ENCODE measurements at regions not wholly inside any gene's neighbourhood (a gene's known extent, or its start where the extent isn't known, plus 50 kb on each side); places are given as distances from the start of the nearest gene placed in this dataset.

- no peak for TF ChIP-seq CTCF (IDR thresholded peaks at IDR 0.05; ENCODE audit: low read depth, low read length, missing control alignments)
- no peaks in the 10 kb centered on the region for H3K36me3 ChIP-seq (replicated peaks)
- H3K27me3 ChIP-seq (replicated peaks): no peaks in the 10 kb centered on the region
- no peak overlapping the region for H3K4me3 ChIP-seq (ENCODE audit: low read depth, low read length)
- H3K27ac ChIP-seq: no peak overlapping the region
- in situ Hi-C loops (cut with HindIII; ENCODE audit: low pct_ligation_motif_present, low sequenced_read_pairs): no loop called here
- no peak for DNase-seq
Observed at GRCh38 chr5:143566139-143566538, 162.7 kb upstream of the NR3C1 start.

GRCh38 chr5:143564417-143564816 is 160.9 kb upstream of the NR3C1 start:
- Histone ChIP-seq H3K27ac (no peak overlapping the region), H3K36me3 (replicated peaks) (no peaks in the 10 kb centered on the region), H3K27me3 (replicated peaks) (no peaks in the 10 kb centered on the region), H3K4me3 (ENCODE audit: low read depth, low read length) (no peak overlapping the region)
- no peak for DNase-seq
- no peak for TF ChIP-seq CTCF (IDR thresholded peaks at IDR 0.05; ENCODE audit: low read depth, low read length, missing control alignments)
- in situ Hi-C loops (cut with HindIII; ENCODE audit: low pct_ligation_motif_present, low sequenced_read_pairs): no loop called here

- peak overlapping the region; percentile 15 for H3K27ac ChIP-seq
- no peaks in the 10 kb centered on the region for H3K27me3 ChIP-seq (replicated peaks)
- in situ Hi-C loops (cut with HindIII; ENCODE audit: low pct_ligation_motif_present, low sequenced_read_pairs): no loop called here
- no peak overlapping the region for H3K4me3 ChIP-seq (ENCODE audit: low read depth, low read length)
- no peaks in the 10 kb centered on the region for H3K36me3 ChIP-seq (replicated peaks)
- peak; percentile 85 for DNase-seq
- no peak for TF ChIP-seq CTCF (IDR thresholded peaks at IDR 0.05; ENCODE audit: low read depth, low read length, missing control alignments)
Observed at GRCh38 chr5:143562935-143563334, 159.4 kb upstream of the NR3C1 start.

- no peak for TF ChIP-seq CTCF (IDR thresholded peaks at IDR 0.05; ENCODE audit: low read depth, low read length, missing control alignments)
- Histone ChIP-seq H3K27ac (no peak overlapping the region), H3K36me3 (replicated peaks) (no peaks in the 10 kb centered on the region), H3K27me3 (replicated peaks) (no peaks in the 10 kb centered on the region), H3K4me3 (ENCODE audit: low read depth, low read length) (no peak overlapping the region)
- no peak for DNase-seq
- in situ Hi-C loops (cut with HindIII; ENCODE audit: low pct_ligation_motif_present, low sequenced_read_pairs): no loop called here
Observed at GRCh38 chr5:143561219-143561618, 157.7 kb upstream of the NR3C1 start.

GRCh38 chr5:143560378-143560777 is 156.9 kb upstream of the NR3C1 start:
- no peak for TF ChIP-seq CTCF (IDR thresholded peaks at IDR 0.05; ENCODE audit: low read depth, low read length, missing control alignments)
- in situ Hi-C loops (cut with HindIII; ENCODE audit: low pct_ligation_motif_present, low sequenced_read_pairs): no loop called here
- Histone ChIP-seq H3K27me3 (replicated peaks) (no peaks in the 10 kb centered on the region), H3K27ac (no peak overlapping the region), H3K4me3 (ENCODE audit: low read depth, low read length) (no peak overlapping the region), H3K36me3 (replicated peaks) (no peaks in the 10 kb centered on the region)
- no peak for DNase-seq

- H3K36me3 ChIP-seq (replicated peaks): no peaks in the 10 kb centered on the region
- H3K27ac ChIP-seq: no peak overlapping the region
- in situ Hi-C loops (cut with HindIII; ENCODE audit: low pct_ligation_motif_present, low sequenced_read_pairs): no loop called here
- TF ChIP-seq CTCF (IDR thresholded peaks at IDR 0.05; ENCODE audit: low read depth, low read length, missing control alignments): no peak
- no peak for DNase-seq
- H3K27me3 ChIP-seq (replicated peaks): no peaks in the 10 kb centered on the region
- no peak overlapping the region for H3K4me3 ChIP-seq (ENCODE audit: low read depth, low read length)
Observed at GRCh38 chr5:143559586-143560109, 156.2 kb upstream of the NR3C1 start.

Data from brain microvascular endothelial cell (primary cell).